GM18858 (cell line): ENCODE measurements at regions not wholly inside any gene's neighbourhood (a gene's known extent, or its start where the extent isn't known, plus 50 kb on each side); places are given as distances from the start of the nearest gene placed in this dataset.
"Not testable (repeated sequence)": the region's sequence is repeated elsewhere in the genome, so short reads cannot be mapped to it uniquely, and the experiment has no call there.

Source experiments
- ATAC-seq: cut with Tn5 transposase; IDR thresholded peaks from one replicate; pipeline ENCODE4 v1.9.1; 2021; ENCODE audit not compliant: unreplicated experiment

GRCh38 chr4:131367441-131367840, 1781.7 kb upstream of the PCDH10 start:
- ATAC-seq = no peak

- no peak for ATAC-seq
These were observed 1778.2 kb upstream of the PCDH10 start for GRCh38 chr4:131370846-131371245.

DNA sequence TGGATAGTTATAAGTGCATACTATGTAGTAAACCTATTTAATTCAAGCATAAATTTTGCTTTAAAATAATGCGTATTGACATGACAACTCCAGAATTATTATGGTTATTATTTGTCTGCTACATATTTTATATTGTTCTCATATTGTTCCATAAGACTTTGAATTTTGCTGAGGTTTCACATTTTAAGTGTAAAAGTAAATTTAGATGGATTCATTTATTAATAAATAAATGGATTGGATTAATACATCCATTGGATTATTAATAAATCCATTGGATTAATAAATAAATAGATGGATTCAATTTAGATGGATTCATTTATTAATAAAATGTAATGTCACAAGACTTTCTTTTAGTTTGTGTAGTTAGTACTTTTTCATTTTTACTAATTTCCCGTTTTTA, 1768.0 kb upstream of the PCDH10 start:
- ATAC-seq = no peak

GRCh38 chr4:131382839-131383238, 1766.3 kb upstream of the PCDH10 start:
- ATAC-seq = no peak

GRCh38 chr4:131388277-131388676, 1760.8 kb upstream of the PCDH10 start:
- ATAC-seq = no peak

DNA sequence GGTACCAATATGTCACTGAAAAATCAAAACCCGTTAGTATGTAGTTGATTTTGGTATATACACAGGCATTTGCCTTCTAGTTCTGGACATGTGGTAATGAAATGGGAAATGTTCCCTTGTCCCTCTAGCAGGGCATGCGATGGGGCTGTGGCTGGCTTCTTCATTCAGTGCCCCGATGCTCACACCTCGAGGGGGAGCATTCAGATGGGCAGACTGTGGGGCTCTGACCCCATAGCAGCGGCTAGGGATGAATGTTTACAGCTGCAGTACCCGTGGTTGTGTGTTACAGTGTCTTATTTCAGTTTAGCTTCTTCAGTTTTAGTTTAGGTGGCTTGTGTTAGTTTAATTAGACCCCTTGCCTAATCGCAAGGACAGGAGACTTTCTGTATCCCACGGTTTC, 1741.0 kb upstream of the PCDH10 start:
- no peak for ATAC-seq

DNA sequence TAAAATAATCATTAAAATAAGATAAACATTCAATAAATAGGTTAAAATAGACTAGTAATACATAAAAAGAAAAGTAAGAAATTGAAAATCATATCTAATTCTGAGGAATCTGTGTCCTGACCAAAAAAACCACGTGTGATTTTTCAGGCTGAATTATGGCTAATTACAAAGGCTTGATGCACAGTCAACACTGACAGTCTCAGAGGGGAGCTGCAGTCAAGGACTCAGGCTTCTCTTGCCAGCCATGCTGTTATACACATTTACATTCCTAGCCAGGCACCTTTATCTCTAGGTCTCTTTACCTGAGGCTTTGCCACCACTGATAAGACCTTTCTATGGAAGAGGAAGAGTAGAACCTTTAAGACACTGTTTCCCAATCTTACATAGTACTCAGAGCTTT, 1737.7 kb upstream of the PCDH10 start:
- ATAC-seq = no peak

- ATAC-seq = no peak
These were observed 1729.9 kb upstream of the PCDH10 start for GRCh38 chr4:131419147-131419546.

- ATAC-seq = peak; percentile 81
These were observed 1722.9 kb upstream of the PCDH10 start for GRCh38 chr4:131426023-131426758.

DNA sequence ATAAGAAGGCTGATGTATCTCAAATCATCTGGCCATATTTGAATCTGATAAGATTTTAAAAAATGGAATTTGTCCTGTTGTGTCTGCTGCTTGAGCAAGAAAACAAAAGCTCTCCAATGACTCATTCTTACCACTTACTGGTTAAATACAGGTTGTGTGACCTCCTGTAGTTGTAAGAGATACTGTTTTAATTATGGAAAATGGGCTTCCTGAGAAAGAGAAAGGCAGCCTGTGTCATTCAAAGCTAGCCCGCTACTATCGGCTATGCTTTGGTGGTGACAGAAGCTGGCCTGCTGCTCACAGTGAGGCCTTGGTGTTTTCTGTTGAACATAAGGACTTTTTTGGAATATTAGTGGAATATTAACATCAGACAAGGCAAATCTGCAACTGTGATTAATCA, 1722.1 kb upstream of the PCDH10 start:
- peak; percentile 23 for ATAC-seq

GRCh38 chr4:131430302-131430701, 1718.8 kb upstream of the PCDH10 start:
- no peak for ATAC-seq

GRCh38 chr4:131441004-131441688, 1707.9 kb upstream of the PCDH10 start:
- ATAC-seq = no peak

GRCh38 chr4:131447883-131448282, 1701.2 kb upstream of the PCDH10 start:
- no peak for ATAC-seq

- ATAC-seq = no peak
These were observed 1698.4 kb upstream of the PCDH10 start for GRCh38 chr4:131450572-131451209.

DNA sequence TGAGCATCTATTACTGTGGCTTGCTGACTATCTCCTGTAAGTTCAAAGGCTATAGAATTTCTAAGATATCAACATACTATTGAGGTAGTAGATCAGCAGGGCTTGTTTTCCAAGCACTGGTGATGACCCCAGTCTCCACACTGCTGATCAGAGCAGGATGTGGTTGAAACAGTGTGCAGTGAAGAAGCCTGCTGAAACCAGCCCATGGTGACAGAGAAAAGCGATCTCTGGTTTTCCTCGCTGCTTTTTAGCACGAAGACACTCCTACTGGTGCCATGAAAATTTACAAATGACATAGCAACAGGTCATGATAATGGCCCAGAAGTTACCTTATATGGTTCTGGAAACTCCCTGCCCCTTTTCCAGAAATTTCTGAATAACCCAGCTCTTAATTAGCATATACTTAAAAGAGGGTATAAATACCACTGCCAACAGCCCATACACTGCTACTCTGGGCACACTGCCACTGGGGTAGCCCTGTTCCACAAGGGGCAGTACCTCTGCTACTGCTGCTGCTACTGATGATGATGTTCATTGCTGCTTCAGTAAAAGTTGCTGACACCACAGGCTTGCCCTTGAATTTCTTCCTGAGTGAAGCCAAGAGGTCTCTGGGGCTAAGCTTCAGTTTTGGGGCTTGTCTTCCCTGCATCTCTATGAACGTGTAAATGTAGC, 1689.5 kb upstream of the PCDH10 start:
- ATAC-seq = peak; percentile 64

GRCh38 chr4:131470360-131470759, 1678.7 kb upstream of the PCDH10 start:
- ATAC-seq = no peak

DNA sequence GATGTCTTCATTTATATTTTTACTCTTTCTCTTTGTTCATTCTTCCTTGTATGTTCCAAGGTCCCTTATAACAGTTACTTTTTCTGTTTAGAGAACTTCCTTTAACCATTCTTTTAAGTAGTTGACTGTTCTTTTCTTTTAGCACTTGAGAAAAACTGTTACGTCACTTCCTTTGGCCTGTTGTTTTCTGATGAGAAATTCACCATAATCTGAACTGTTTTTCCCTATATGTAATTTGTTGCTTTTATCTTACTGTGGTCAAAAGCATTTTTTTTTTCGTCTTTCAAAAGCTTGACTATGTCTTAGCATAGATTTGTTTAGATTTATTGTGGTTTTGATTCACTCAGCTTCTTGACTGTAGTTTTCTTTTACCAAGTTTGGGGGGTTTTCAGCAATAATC, 1660.3 kb upstream of the PCDH10 start:
- ATAC-seq = no peak

DNA sequence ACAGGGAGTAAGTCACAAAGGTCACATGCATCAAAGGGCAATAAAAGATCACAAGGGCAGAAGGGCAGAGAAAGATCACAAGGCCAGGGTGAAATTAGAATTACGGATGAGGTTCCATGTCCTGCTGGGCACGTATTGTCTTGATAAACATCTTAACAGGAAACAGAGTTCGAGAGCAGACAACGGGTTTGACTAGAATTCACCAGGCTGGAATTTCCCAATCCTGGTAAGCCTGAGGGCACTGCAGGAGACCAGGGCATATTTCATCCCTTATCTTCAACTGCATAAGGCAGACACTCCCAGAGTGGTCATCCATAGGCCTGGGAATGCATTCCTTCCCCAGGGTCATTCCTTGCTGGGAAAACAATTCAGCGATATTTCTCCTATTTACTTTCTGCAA, 1652.9 kb upstream of the PCDH10 start:
- ATAC-seq = not testable (repeated sequence)

DNA sequence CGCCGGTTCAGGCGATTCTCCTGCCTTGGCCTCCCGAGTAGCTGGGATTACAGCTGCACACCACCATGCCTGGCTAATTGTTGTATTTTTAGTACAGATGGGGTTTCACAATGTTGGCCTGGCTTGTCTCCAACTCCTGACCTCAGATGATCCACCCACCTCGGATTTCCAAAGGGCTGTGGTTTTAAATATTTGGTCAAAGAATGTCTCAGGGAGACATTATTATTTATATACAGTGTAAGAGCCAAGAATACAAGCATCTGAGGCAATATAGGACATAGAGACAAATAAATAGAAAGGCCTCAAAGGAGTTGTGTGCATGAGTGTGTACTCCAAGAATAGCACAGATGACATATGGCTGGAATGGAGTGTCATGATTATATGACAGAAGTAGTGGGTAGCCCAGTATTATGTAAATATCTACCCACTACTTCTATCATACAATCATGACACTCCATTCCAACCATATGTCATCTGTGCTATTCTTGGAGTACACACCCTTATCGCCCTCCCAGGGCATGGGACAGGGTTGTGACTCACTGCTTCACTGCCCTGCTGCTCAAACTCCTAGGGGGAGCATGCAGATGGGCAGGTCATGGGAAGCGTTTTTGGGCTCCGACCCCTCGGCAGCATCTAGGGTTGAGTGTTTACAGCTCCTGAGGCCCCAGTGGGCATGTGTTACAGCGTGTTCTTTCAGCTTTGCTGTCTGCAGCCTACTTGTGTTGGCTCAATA, 1649.8 kb upstream of the PCDH10 start:
- ATAC-seq = no peak

- no peak for ATAC-seq
These were observed 1639.6 kb upstream of the PCDH10 start for GRCh38 chr4:131509521-131509920.

GRCh38 chr4:131526686-131527085, 1622.4 kb upstream of the PCDH10 start:
- ATAC-seq = no peak
